Stomach (tissue), 8 donors: ENCODE measurements at regions not wholly inside any gene's neighbourhood (a gene's known extent, or its start where the extent isn't known, plus 50 kb on each side); places are given as distances from the start of the nearest gene placed in this dataset.

ENCODE experiments used
- DNase-seq, 2 donors: peaks; one replicate each; pipeline versions ENCODE4 v3.0.0 to v3.0.0-alpha.2; 2013 to 2019
- H3K27ac ChIP-seq, 5 donors: fragments of 200-600 bp in 4 of 5; sonication (generic) in 4 of 5; one replicate each; pipeline ENCODE4 v1.5.1; 2013 to 2019; ENCODE audit warnings: mild to moderate bottlenecking in 1 of 5, moderate library complexity in 1 of 5
- H3K27me3 ChIP-seq, 3 donors: fragments of 200-600 bp; sonication (generic); one replicate each; pipeline ENCODE4 v1.5.1; 2017 to 2019; ENCODE audit warnings: mixed run types in 1 of 3
- H3K36me3 ChIP-seq, 4 donors: fragments of 200-600 bp; sonication (generic); 1 replicate in 3 of 4; 2 replicates in 1 of 4; pipeline ENCODE4 v1.5.1; 2016 to 2019
- H3K4me1 ChIP-seq, 4 donors: fragments of 200-600 bp; sonication (generic); one replicate each; pipeline ENCODE4 v1.5.1; 2016 to 2019
- H3K4me3 ChIP-seq, 4 donors: fragments of 200-600 bp; sonication (generic) in 3 of 4; one replicate each; pipeline ENCODE4 v1.5.1; 2016 to 2019; ENCODE audit warnings: mild to moderate bottlenecking in 1 of 4
- H3K9me3 ChIP-seq, 4 donors: fragments of 200-600 bp; sonication (generic); one replicate each; pipeline ENCODE4 v1.5.1; 2016 to 2019
- CTCF ChIP-seq, 7 experiments: fragments of 450-650 bp in 4 of 7; fragments of 200-600 bp in 3 of 7; sonication (generic) in 3 of 7; IDR thresholded peaks; one replicate each; pipeline ENCODE4 v1.5.1; 2016 to 2019; ENCODE audit warnings: antibody characterized with exemption in 7 of 7, control low read depth in 2 of 7, mild to moderate bottlenecking in 1 of 7
- EP300 ChIP-seq: sonication (generic); formaldehyde crosslinking; IDR thresholded peaks from one replicate; pipeline ENCODE4 v1.6.1; 2017; ENCODE audit warnings: antibody characterized with exemption
- POLR2A ChIP-seq, 4 donors: fragments of 450-650 bp; IDR thresholded peaks; one replicate each; pipeline ENCODE4 v1.6.1; 2016; ENCODE audit warnings: antibody characterized with exemption in 4 of 4, control low read depth in 2 of 4, mild to moderate bottlenecking in 1 of 4, moderate library complexity in 1 of 4
- POLR2AphosphoS5 ChIP-seq, 3 donors: sonication (generic); formaldehyde crosslinking; IDR thresholded peaks; one replicate each; pipeline ENCODE4 v1.6.1; 2016; ENCODE audit warnings: antibody characterized with exemption in 3 of 3
- WGBS, 5 donors: extraction: QIAGEN DNeasy Blood & Tissue Kit in 3 of 5; methylation state at CpG; one replicate each; pipeline versions ENCODE4 v1.1.5 to v1.1.7; 2013 to 2018; 5-methylcytosine and 5-hydroxymethylcytosine counted together
- intact Hi-C: fragments of 100-400 bp; cut with DNase I; formaldehyde crosslinking; loops from one replicate; pipeline ENCODE4 v1.15.1; 2023; ENCODE audit warnings: low total_unique reads
- donor health status: healthy with polysubstance abuse.
- donor health status: Bipolar disorder and iron deficiency.
- donor health status: healthy.

- no peaks in the 10 kb centered on the region for H3K9me3 ChIP-seq
These were observed 286.7 kb upstream of the SLITRK6 start for GRCh38 chr13:86085890-86086289.

GRCh38 chr13:86082121-86082520 is 282.9 kb upstream of the SLITRK6 start:
- H3K36me3 ChIP-seq, result no peaks in the 10 kb centered on the region
- TF ChIP-seq CTCF (IDR thresholded peaks at IDR 0.05) (no peak), POLR2A (IDR thresholded peaks at IDR 0.05) (no peak), POLR2AphosphoS5 (IDR thresholded peaks at IDR 0.05) (no peak), EP300 (no peak)
- no peak overlapping the region for H3K4me3 ChIP-seq
- H3K4me1 ChIP-seq, result no peaks in the 10 kb centered on the region
- no peak overlapping the region for H3K27ac ChIP-seq
- H3K9me3 ChIP-seq, result no peaks in the 10 kb centered on the region
- DNase-seq, result no peak
- no peaks in the 10 kb centered on the region for H3K27me3 ChIP-seq
- intact Hi-C loops, result no loop called here

More at GRCh38 chr13:86085890-86086289, 286.7 kb upstream of the SLITRK6 start:
- DNase-seq, result no peak
- Histone ChIP-seq H3K4me3 (no peak overlapping the region), H3K36me3 (no peaks in the 10 kb centered on the region), H3K4me1 (no peaks in the 10 kb centered on the region), H3K27ac (no peak overlapping the region), H3K27me3 (no peaks in the 10 kb centered on the region)
- TF ChIP-seq POLR2A (IDR thresholded peaks at IDR 0.05), result no peak
- TF ChIP-seq EP300, result no peak
- no peak for TF ChIP-seq POLR2AphosphoS5 (IDR thresholded peaks at IDR 0.05)
- no peak for TF ChIP-seq CTCF (IDR thresholded peaks at IDR 0.05)
- intact Hi-C loops, result no loop called here

GRCh38 chr13:86080340-86080995 is 281.2 kb upstream of the SLITRK6 start:
- WGBS, 5 donors, result 55 to 64% (median 61%) methylated on average over 2 of the region's 2 CpGs
- no peaks in the 10 kb centered on the region for H3K36me3 ChIP-seq
- peaks cover 0 to under 1% (median 0%) of the 10 kb centered on the region in 4 donors for H3K9me3 ChIP-seq
- no peaks in the 10 kb centered on the region for H3K4me1 ChIP-seq
- no peak for TF ChIP-seq POLR2A (IDR thresholded peaks at IDR 0.05)
- TF ChIP-seq POLR2AphosphoS5 (IDR thresholded peaks at IDR 0.05), result no peak
- no peak for TF ChIP-seq CTCF (IDR thresholded peaks at IDR 0.05)
- no peak for TF ChIP-seq EP300
- intact Hi-C loops, result no loop called here
- DNase-seq, result no peak
- H3K4me3 ChIP-seq, result no peak overlapping the region
- H3K27ac ChIP-seq, result no peak overlapping the region
- H3K27me3 ChIP-seq, result no peaks in the 10 kb centered on the region

DNA sequence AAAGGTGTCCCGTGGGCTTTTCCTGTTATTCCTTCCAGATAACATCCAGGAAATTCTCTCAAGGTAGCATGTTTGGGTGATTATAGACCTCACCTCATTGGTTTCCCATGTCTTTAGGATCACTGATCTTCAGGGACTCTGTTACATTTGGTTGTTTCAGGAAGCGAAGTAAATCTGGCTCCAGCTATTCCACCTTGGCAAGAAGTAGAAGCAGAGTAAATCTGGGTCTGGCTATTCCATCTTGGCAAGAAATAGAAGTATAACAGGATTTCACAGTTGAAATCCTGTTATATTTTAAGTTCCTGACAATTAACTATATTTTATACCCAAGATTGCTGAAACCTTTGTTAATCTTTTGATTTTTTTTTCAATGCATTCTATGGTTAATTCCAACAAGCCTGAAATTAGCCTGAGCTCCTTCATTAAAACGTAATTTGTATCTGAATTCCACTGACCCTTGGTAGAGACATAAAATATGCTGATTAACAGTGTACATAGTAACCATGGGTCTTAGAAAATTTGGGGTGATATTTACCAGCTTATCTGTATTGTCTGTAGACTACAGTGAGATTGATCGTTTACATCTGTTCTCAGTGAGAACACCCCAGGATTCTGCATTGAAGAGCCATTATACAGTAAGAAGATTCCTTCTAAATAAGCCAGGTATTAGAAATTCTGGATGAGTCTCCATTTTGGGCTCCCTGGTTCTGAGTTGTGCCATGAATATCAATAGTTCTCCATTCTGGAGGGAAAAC is 267.6 kb upstream of the SLITRK6 start:
- H3K4me1 ChIP-seq, result no peaks in the 10 kb centered on the region
- no peak for DNase-seq
- no peak overlapping the region for H3K4me3 ChIP-seq
- H3K27ac ChIP-seq, result no peak overlapping the region
- TF ChIP-seq EP300 (no peak), CTCF (IDR thresholded peaks at IDR 0.05) (no peak), POLR2A (IDR thresholded peaks at IDR 0.05) (no peak), POLR2AphosphoS5 (IDR thresholded peaks at IDR 0.05) (no peak)
- 61 to 67% (median 64%) methylated on average over 4 of the region's 4 CpGs for WGBS, 5 donors
- H3K9me3 ChIP-seq, result peaks cover 0 to 12% (median 0%) of the 10 kb centered on the region in 4 donors
- no peaks in the 10 kb centered on the region for H3K27me3 ChIP-seq
- intact Hi-C loops, result no loop called here
- H3K36me3 ChIP-seq, result no peaks in the 10 kb centered on the region
